Ascending aorta (tissue), 2 donors: ENCODE measurements at regions not wholly inside any gene's neighbourhood (a gene's known extent, or its start where the extent isn't known, plus 50 kb on each side); places are given as distances from the start of the nearest gene placed in this dataset.

Experiments used
- DNase-seq, 2 donors: peaks; one replicate each; pipeline ENCODE4 v3.0.0-alpha.2; 2019; ENCODE audit warnings: low spot score in 2 of 2
- H3K27ac ChIP-seq, 2 donors: fragments of 200-600 bp; sonication (generic); one replicate each; pipeline ENCODE4 v1.5.1; 2016 to 2017; ENCODE audit warnings: mild to moderate bottlenecking in 1 of 2
- H3K27me3 ChIP-seq: fragments of 200-600 bp; sonication (generic); one replicate; pipeline ENCODE4 v1.5.1; 2017
- H3K36me3 ChIP-seq, 2 donors: fragments of 200-600 bp; sonication (generic); one replicate each; pipeline ENCODE4 v1.5.1; 2016
- H3K4me1 ChIP-seq, 2 donors: fragments of 200-600 bp; sonication (generic); one replicate each; pipeline ENCODE4 v1.5.1; 2016 to 2017; ENCODE audit warnings: mild to moderate bottlenecking in 1 of 2
- H3K4me3 ChIP-seq, 2 donors: fragments of 200-600 bp; sonication (generic); one replicate each; pipeline ENCODE4 v1.5.1; 2016 to 2017; ENCODE audit warnings: mild to moderate bottlenecking in 1 of 2
- H3K9me3 ChIP-seq, 2 donors: fragments of 200-600 bp; sonication (generic); one replicate each; pipeline ENCODE4 v1.5.1; 2016
- CTCF ChIP-seq, 3 experiments: fragments of 200-600 bp in 2 of 3; fragments of 450-650 bp in 1 of 3; sonication (generic) in 2 of 3; IDR thresholded peaks; one replicate each; pipeline ENCODE4 v1.5.1; 2016 to 2019; ENCODE audit warnings: antibody characterized with exemption in 3 of 3, mild to moderate bottlenecking in 1 of 3, moderate library complexity in 1 of 3
- intact Hi-C: fragments of 100-400 bp; cut with DNase I; formaldehyde crosslinking; loops from one replicate; pipeline ENCODE4 v1.15.1; 2023

- H3K27me3 ChIP-seq: no peaks in the 10 kb centered on the region
- no peaks in the 10 kb centered on the region for H3K4me1 ChIP-seq
- H3K4me3 ChIP-seq: no peak overlapping the region
- intact Hi-C loops: no loop called here
- no peaks in the 10 kb centered on the region for H3K36me3 ChIP-seq
- H3K9me3 ChIP-seq: no peaks in the 10 kb centered on the region
- no peak for TF ChIP-seq CTCF (IDR thresholded peaks at IDR 0.05)
- no peak overlapping the region for H3K27ac ChIP-seq
- no peak for DNase-seq
These were observed 103.1 kb upstream of the DCLK2 start for GRCh38 chr4:149975172-149975571.

- no peak for DNase-seq
- no peaks in the 10 kb centered on the region for H3K36me3 ChIP-seq
- no peaks in the 10 kb centered on the region for H3K9me3 ChIP-seq
- H3K4me3 ChIP-seq: no peak overlapping the region
- no peak for TF ChIP-seq CTCF (IDR thresholded peaks at IDR 0.05)
- intact Hi-C loops: loop anchor here (5.0 kb wide), 1 partner anchor 887 kb away; no protein-coding TSS in a partner anchor
- H3K4me1 ChIP-seq: no peaks in the 10 kb centered on the region
- no peak overlapping the region for H3K27ac ChIP-seq
- H3K27me3 ChIP-seq: no peaks in the 10 kb centered on the region
These were observed 98.0 kb upstream of the DCLK2 start for GRCh38 chr4:149980121-149980682.

GRCh38 chr4:149980941-149981340, 97.3 kb upstream of the DCLK2 start:
- H3K27me3 ChIP-seq: no peaks in the 10 kb centered on the region
- H3K4me1 ChIP-seq: no peaks in the 10 kb centered on the region
- no peak for DNase-seq
- intact Hi-C loops: loop anchor here (5.0 kb wide), 1 partner anchor 886 kb away; no protein-coding TSS in a partner anchor
- H3K4me3 ChIP-seq: no peak overlapping the region
- no peaks in the 10 kb centered on the region for H3K36me3 ChIP-seq
- H3K27ac ChIP-seq: no peak overlapping the region
- no peaks in the 10 kb centered on the region for H3K9me3 ChIP-seq
- peak; percentile 41 to 77 (median 67) for TF ChIP-seq CTCF (IDR thresholded peaks at IDR 0.05)

- H3K4me3 ChIP-seq: no peak overlapping the region
- no peak for DNase-seq
- no peaks in the 10 kb centered on the region for H3K9me3 ChIP-seq
- intact Hi-C loops: loop anchor here (5.0 kb wide), 1 partner anchor 884 kb away; no protein-coding TSS in a partner anchor
- no peaks in the 10 kb centered on the region for H3K36me3 ChIP-seq
- TF ChIP-seq CTCF (IDR thresholded peaks at IDR 0.05): no peak
- no peaks in the 10 kb centered on the region for H3K27me3 ChIP-seq
- H3K27ac ChIP-seq: no peak overlapping the region
- H3K4me1 ChIP-seq: peaks cover 0 to 6% of the 10 kb centered on the region in 2 donors
These were observed 94.8 kb upstream of the DCLK2 start for GRCh38 chr4:149983401-149983800.

- intact Hi-C loops: loop anchor here (5.0 kb wide), 1 partner anchor 883 kb away; no protein-coding TSS in a partner anchor
- Histone ChIP-seq H3K9me3 (no peaks in the 10 kb centered on the region), H3K36me3 (no peaks in the 10 kb centered on the region), H3K27me3 (no peaks in the 10 kb centered on the region), H3K27ac (no peak overlapping the region), H3K4me3 (no peak overlapping the region), H3K4me1 (peaks cover 0 to 6% of the 10 kb centered on the region in 2 donors)
- DNase-seq: no peak
- no peak for TF ChIP-seq CTCF (IDR thresholded peaks at IDR 0.05)
These were observed 94.3 kb upstream of the DCLK2 start for GRCh38 chr4:149983931-149984330.

GRCh38 chr4:149985981-149986380, 92.3 kb upstream of the DCLK2 start:
- H3K9me3 ChIP-seq: no peaks in the 10 kb centered on the region
- H3K27me3 ChIP-seq: no peaks in the 10 kb centered on the region
- DNase-seq: no peak
- H3K27ac ChIP-seq: no peak overlapping the region
- H3K4me3 ChIP-seq: no peak overlapping the region
- H3K36me3 ChIP-seq: no peaks in the 10 kb centered on the region
- TF ChIP-seq CTCF (IDR thresholded peaks at IDR 0.05): no peak
- intact Hi-C loops: no loop called here
- peaks cover 0 to 6% of the 10 kb centered on the region in 2 donors for H3K4me1 ChIP-seq
